NCI-H2029 (cell line): ENCODE measurements at regions not wholly inside any gene's neighbourhood (a gene's known extent, or its start where the extent isn't known, plus 50 kb on each side); places are given as distances from the start of the nearest gene placed in this dataset.

Source experiments
- DNase-seq: peaks from one replicate; lab custom pipeline; 2025; lab: John Stamatoyannopoulos, UW

DNA sequence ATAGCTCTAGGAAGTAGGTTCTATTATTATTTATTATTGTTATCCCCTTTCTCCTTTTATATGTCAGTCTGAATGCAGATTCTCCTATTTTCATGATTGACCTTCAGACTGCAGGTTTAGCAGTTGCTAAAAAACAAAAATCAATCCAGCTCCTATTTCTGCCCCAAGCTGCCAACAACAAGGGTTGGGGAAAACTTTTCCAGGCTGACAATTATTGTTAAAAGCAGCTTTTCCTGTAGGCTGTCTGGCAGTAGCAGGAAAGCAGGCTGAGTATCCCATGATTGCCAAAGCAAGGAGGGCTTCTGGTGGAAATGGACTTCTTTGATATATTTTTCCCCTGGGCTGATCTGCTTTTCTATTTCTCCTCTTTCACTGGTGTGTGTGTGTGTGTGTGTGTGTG, 78.0 kb upstream of the CTLA4 start:
- DNase-seq, result no peak

GRCh38 chr2:203790134-203790852, 77.3 kb upstream of the CTLA4 start:
- no peak for DNase-seq

GRCh38 chr2:203796248-203797010, 71.1 kb upstream of the CTLA4 start:
- no peak for DNase-seq

DNA sequence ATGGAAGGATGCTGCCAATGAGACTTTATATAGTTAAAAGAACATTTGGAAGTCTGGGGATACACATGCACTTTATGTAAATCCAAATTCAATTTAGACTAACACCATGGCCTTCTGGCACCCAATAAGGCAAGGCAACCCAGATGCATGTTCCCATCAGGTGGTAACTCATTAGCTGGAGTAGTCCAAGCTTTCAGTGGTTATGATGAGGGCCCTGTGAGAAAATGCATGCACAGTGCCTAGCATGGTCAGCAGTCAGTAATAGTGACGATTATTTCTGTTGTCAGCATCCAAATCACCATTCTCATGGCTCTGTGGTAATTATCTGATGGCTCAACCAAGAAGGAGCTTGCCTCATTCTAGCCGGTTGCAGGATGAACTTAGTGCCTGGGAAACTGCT, 70.3 kb upstream of the CTLA4 start:
- no peak for DNase-seq

GRCh38 chr2:203797712-203798111, 69.9 kb upstream of the CTLA4 start:
- DNase-seq, result no peak

- no peak for DNase-seq
Measured at GRCh38 chr2:203798296-203799087, 69.1 kb upstream of the CTLA4 start.

DNA sequence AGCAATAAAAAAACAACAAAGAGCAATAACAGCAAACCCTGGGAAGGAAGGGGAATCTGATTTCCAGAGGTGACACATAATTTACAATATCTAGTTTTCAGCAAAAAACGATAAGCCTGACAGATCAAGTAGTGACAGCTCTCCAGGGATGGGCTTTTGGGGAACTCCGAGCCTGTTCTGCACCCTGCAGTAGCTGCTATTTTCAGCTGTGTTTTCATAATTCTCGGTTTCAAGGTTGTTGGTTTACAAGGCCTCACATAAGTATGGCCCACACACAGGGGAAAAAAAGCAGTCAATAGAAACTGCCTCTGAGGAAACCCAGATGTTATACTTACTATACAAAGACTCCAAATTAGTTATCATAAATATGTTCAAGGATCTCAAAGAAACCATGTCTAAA, 67.7 kb upstream of the CTLA4 start:
- DNase-seq, result no peak

GRCh38 chr2:203800783-203801182, 66.8 kb upstream of the CTLA4 start:
- no peak for DNase-seq

DNA sequence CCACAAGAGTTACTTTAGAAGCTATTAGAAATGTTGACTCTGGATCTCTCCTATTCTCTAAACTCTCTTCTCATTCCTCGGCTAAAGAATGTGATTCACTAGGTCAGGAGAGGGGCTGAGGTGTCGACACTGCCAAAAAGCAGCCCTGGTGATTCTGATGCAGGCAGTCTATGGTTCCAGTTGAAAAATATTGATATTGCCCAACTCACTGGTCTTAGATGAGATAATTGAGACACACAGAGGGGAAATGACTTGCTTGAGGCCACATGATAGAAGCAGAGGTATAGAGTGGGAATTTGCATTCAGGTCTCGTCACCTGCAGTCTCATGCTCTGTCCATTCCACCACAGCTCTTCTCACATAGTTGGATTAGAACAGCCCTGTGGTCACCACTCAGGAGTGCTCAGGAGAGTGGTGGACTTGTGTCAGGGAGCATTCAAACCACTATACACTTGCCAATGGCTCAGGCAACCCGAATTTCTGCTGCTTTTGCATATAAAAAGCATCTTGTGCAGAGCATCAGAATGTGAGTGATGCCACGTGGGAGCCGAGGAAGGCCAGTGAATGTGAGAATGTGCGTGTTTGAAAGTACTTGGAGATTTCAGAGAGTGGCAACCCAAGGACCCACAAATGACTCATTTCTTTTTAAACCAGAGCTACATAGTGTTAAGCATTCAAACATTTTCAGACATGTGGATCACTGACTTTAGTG, 65.1 kb upstream of the CTLA4 start:
- DNase-seq, result no peak

DNA sequence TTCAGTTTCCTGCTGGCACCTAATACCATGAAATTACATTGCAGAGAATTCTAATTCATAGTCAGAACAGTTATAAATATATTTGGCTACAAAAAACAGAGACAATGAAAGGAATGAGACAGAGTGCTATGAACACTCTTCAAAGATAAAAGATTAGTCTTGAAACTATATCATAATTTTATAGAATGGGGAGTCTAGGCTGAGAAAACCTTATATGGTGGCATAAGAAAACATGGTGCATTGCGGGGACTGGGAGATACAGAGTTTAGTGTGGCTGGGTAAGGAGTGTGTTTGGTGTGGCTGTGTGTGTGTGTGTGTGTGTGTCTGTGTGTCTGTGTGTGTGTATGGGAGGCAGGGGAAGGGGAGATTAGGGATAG, 64.5 kb upstream of the CTLA4 start:
- DNase-seq, result no peak

- no peak for DNase-seq
Measured at GRCh38 chr2:203804070-203804469, 63.5 kb upstream of the CTLA4 start.

DNA sequence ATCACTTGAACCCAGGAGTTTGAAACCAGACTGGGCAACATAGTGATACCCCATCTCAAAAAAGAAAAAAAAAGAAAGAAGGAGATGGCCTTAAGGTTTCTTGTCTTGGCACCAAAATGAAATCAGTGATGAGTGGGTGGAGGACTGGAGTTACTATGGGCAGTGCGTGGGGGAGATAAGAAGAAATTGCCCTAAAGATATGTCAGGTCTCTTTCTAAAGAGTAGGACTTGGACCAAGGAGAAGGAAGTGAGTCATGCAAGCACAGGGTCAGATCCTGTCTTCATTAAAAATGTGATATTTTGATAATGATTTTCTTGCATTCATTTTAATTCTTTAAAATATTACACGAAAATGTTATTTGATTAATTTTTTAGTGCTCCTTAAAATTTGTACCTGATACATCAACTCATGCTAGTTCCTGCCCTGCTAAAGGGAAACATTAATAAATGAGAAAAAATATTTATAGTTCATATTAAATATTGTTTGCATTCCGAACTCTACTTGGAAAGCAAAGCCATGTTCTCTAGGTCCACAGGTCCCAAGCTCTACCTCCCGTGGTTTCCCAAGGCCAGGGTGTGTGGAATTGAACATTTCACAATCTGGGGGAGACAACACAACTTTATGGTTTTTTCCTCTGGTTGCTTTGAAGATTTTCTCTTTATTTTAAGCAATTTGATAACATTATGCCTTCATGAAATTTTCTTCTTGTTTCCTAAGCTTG, 62.6 kb upstream of the CTLA4 start:
- no peak for DNase-seq

GRCh38 chr2:203805486-203805838, 62.1 kb upstream of the CTLA4 start:
- DNase-seq, result no peak

GRCh38 chr2:203806761-203807160, 60.8 kb upstream of the CTLA4 start:
- no peak for DNase-seq

DNA sequence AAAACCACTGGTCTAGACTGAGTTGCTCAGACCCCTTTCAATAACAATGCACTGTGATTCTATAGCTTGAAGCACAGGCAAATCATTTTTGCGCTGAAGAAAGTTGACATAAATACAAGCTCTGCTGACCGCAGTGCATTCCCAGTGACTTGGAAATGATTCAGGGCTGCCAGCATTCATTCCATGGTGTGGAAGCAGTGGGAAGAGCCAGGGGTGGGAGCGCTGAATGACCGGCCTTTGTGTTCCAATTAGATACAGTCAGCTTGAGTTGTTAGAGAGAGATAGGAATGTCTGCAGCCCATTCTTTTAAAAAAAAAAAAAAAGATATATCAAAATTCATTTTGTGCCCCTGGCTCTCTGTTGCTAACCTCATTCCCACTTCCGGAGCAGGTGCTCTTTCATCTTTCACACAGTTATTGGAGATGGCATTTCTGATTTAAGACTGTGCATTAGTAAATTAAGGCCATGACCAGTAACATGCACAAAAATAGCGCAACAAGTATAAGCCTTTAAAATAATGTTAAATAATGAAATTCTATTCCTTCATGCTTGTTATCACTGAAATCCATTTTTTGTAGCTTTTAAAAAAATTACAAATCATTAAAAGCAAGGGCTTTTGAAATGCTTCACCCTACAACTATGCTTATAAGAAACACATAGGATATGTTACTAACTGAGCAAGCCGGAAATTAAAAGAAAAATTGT, 59.4 kb upstream of the CTLA4 start:
- DNase-seq, result no peak

GRCh38 chr2:203809084-203809521, 58.5 kb upstream of the CTLA4 start:
- DNase-seq, result no peak

DNA sequence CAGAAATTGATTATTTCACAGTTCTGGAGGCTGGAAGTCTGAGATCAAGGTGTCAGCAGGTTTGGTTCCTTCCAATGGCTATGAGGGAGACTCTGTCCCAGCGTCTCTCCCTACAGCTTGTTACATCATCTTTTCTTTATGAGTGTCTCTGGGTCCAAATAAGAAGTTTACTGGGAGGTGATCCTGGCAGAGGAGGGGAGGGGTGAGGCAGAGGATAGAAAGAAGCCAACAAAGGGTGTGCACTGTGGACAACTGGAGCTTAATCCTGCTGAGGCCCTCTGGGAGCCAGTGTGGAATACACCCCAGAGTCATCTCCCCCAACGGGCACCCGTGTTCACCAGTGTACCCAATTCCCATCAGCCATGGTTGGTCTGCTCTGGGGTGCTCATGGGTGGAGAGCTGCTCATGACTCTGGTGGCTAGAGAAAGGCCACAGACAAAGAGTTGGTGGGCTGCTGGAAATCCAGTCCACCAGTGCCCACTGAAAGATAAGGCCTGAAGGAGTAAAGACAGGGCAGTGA, 57.5 kb upstream of the CTLA4 start:
- DNase-seq, result no peak

DNA sequence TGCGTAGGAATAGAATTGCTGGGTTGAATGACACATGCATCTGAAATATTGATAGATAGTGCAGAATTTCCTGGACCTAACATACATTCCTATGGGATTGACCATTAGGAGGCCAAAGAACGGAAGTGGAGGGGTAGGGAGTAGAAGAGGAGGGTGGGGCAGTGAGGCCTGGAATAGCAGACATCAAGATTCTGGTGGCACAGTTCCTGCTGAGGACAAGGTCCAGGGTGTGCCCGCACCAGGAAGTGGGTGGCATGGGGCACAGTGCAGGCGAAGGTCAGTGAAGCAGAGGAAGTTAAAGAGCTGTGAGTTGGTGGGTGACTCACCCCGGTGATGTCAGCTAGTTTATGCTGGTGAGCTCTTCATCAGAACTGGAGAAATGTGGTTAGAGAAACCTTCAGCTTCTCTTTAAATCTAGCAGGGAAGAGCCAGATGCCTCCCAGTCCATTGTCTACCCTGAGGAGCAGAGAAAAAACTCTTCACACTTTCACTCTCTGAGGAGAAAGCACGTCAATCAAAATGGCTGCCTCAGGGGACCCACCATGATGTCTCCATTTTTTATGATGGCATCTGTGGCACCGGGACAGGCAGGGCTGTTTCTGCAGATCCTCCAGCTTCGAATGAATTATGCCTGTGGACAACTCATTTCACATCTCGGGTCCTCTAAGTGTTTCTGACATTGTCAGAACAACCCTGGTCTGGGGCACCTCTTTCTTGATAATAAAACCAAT, 55.9 kb upstream of the CTLA4 start:
- DNase-seq, result no peak

GRCh38 chr2:203812294-203813221, 55.0 kb upstream of the CTLA4 start:
- no peak for DNase-seq
